NT2/D1 (cell line): ENCODE measurements at regions not wholly inside any gene's neighbourhood (a gene's known extent, or its start where the extent isn't known, plus 50 kb on each side); places are given as distances from the start of the nearest gene placed in this dataset.

Source experiments
- DNase-seq: peaks from one replicate; pipeline ENCODE4 v3.0.0-alpha.2; 2011; ENCODE audit warnings: low read depth, low spot score
- H3K27me3 ChIP-seq: 2 replicates; pipeline ENCODE4 v1.6.0; 2011; ENCODE audit warnings: mild to moderate bottlenecking; ENCODE audit not compliant: insufficient read length, insufficient read depth
- H3K36me3 ChIP-seq: 2 replicates; pipeline ENCODE4 v1.6.1; 2011; ENCODE audit warnings: mild to moderate bottlenecking, low read length, mixed read lengths; ENCODE audit not compliant: insufficient read depth, insufficient read length
- H3K4me1 ChIP-seq: 2 replicates; pipeline ENCODE4 v1.5.1; 2011; ENCODE audit not compliant: insufficient read depth, insufficient read length
- H3K4me3 ChIP-seq: 2 replicates; pipeline ENCODE4 v1.5.1; 2011; ENCODE audit warnings: low read depth; ENCODE audit not compliant: insufficient read length
- H3K9ac ChIP-seq: 2 replicates; pipeline ENCODE4 v1.6.0; 2011; ENCODE audit warnings: low read depth; ENCODE audit not compliant: insufficient read length
- H3K9me3 ChIP-seq: 2 replicates; pipeline ENCODE4 v1.5.1; 2011; ENCODE audit warnings: mild to moderate bottlenecking, low read length; ENCODE audit not compliant: insufficient read depth
- SUZ12 ChIP-seq: IDR thresholded peaks from 2 replicates; pipeline ENCODE4 v1.6.1; 2011; ENCODE audit not compliant: insufficient read length, insufficient read depth; ENCODE audit errors: extremely low read depth
- YY1 ChIP-seq: IDR thresholded peaks from 2 replicates; pipeline ENCODE4 v1.6.1; 2011; ENCODE audit not compliant: insufficient read length, insufficient read depth
- ZNF274 ChIP-seq: IDR thresholded peaks from 2 replicates; pipeline ENCODE4 v1.6.1; 2011; ENCODE audit warnings: mild to moderate bottlenecking, low read depth, low read length

DNA sequence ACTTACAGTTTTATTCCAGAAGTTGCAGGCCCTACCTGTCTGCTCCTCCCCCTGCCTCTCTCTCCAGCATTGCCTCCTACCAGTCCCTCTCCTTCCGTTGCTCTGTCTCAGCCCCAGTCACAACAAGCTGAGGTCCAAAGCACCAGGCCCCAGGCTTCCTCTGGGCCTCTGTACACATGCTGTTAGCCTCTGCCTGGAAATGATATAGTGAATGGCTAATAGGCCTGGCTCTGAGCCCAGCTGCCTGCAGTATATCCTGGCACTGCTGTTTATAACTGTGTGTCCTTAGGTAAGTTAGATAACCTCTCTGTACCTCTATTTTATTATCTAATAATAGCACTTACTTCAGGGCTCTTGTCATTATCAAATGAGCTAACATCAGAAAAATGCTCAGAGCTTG lies 114.9 kb upstream of the PWP1 start:
- TF ChIP-seq YY1: no peak
- TF ChIP-seq SUZ12: no peak
- no peak for TF ChIP-seq ZNF274
- Histone ChIP-seq H3K9me3 (no peaks in the 10 kb centered on the region), H3K27me3 (peaks cover 2% of the 10 kb centered on the region), H3K4me1 (no peaks in the 10 kb centered on the region), H3K9ac (no peak overlapping the region), H3K4me3 (no peak overlapping the region), H3K36me3 (no peaks in the 10 kb centered on the region)
- DNase-seq: no peak

DNA sequence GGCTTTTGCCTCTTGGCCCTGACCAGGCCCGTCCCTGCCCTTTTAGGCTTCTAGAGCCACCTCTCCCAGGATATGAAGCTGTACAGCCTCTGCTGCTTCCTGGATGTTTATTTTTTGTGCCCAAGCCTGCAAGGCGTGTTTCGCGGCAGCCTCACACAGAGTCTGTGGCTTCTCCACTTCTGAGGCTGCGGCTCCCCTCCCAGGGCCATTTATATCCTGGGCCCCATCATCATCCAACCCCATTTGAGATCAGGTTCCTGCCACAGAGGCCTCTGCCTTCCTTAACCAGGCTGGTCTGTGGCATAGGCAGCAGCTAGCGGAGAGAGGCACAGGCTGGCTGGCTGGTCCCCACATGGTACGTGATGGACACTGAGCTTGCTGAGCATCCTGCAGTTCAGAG lies 114.1 kb upstream of the PWP1 start:
- Histone ChIP-seq H3K27me3 (peaks cover 2% of the 10 kb centered on the region), H3K4me3 (no peak overlapping the region), H3K4me1 (no peaks in the 10 kb centered on the region), H3K9me3 (no peaks in the 10 kb centered on the region), H3K36me3 (no peaks in the 10 kb centered on the region), H3K9ac (no peak overlapping the region)
- DNase-seq: no peak
- TF ChIP-seq ZNF274 (no peak), SUZ12 (no peak), YY1 (no peak)

DNA sequence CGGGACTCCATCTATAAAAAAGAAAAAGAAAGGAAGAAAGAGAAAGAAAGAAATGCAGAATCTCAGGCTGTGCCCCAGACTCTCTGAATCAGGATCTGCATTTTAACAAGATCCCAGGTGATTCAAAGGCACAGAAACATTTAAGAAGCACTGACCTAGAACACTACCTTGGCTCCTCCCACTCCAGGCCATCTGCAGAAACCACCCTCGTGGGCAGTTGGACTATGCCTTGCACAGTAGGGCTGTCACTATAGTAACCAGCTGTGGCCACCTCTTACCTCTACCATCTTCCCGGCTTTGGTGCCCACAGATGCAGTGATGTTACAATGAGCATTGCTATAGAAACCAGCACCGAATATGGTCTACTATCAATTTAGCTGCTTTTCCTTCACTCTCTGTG lies 110.9 kb upstream of the PWP1 start:
- H3K4me3 ChIP-seq: no peak overlapping the region
- no peaks in the 10 kb centered on the region for H3K36me3 ChIP-seq
- H3K4me1 ChIP-seq: no peaks in the 10 kb centered on the region
- no peak overlapping the region for H3K9ac ChIP-seq
- TF ChIP-seq ZNF274: no peak
- TF ChIP-seq SUZ12: no peak
- TF ChIP-seq YY1: no peak
- H3K9me3 ChIP-seq: no peaks in the 10 kb centered on the region
- DNase-seq: no peak
- H3K27me3 ChIP-seq: peaks cover 2% of the 10 kb centered on the region

DNA sequence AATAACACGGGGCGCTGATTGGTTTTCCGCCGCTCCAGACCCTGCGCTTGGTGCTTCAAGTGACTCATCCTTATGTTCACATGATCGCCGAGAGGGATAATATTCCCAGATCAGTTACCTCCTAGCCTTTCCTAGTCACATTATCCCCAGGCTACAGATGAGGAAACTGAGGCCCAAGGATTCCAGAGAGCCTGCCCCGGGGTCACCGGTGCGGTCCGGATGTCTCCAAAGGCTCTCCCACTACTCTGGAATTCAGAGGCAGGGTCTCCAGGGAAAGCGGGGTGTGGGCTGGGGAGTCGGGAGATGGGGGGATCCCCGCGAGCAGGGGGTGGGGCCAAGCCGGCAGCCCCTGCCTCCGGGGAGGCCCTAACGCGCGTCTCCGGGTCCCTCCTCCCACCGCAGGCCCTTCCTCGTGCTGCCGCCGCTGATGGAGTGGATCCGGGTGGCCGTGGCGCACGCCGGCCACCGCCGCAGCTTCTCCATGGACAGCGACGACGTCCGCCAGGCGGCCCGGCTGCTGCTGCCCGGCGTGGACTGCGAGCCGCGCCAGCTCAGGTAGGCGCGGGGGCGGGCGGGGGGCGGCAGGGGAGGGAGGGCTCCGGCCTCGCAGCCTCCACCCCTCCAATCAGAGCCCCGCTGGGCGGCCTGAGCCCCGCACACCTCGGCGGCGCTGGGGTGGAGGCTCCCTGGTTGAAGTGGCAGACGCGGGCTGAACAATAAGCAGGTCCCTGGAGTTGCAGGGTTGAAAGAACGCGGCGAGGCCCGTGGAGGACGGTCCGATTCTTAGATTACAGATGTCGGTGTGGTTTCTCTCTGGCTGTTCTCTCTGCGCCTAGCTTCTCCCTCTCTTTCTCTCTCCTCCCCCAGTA lies 104.6 kb upstream of the PWP1 start:
- H3K36me3 ChIP-seq: no peaks in the 10 kb centered on the region
- no peak for DNase-seq
- no peak overlapping the region for H3K4me3 ChIP-seq
- TF ChIP-seq SUZ12 (no peak), YY1 (no peak)
- no peaks in the 10 kb centered on the region for H3K27me3 ChIP-seq
- no peaks in the 10 kb centered on the region for H3K4me1 ChIP-seq
- no peak overlapping the region for H3K9ac ChIP-seq
- H3K9me3 ChIP-seq: no peaks in the 10 kb centered on the region

DNA sequence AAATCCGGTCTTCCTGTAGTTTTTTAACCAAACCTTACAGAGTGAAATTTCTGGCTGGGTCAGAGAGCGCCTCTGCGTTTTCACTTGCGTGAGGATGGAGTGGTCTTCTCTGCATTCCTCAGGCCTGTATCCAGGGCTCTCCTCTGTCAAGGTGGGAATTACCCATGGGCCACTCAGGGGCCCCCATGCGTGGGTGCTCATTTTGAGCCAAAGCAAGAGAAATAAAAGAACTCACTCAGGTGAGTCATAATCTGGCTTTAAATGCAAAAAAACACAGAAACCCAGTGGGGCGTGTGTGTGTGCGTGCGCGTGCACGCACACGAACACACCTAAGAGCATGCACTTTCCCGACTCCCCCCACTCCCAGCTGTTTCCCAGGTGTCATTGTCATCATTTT lies 104.0 kb upstream of the PWP1 start:
- TF ChIP-seq ZNF274 (no peak), YY1 (no peak), SUZ12 (no peak)
- no peak for DNase-seq
- no peaks in the 10 kb centered on the region for H3K9me3 ChIP-seq
- no peak overlapping the region for H3K9ac ChIP-seq
- H3K4me1 ChIP-seq: no peaks in the 10 kb centered on the region
- no peaks in the 10 kb centered on the region for H3K27me3 ChIP-seq
- H3K36me3 ChIP-seq: no peaks in the 10 kb centered on the region
- no peak overlapping the region for H3K4me3 ChIP-seq

DNA sequence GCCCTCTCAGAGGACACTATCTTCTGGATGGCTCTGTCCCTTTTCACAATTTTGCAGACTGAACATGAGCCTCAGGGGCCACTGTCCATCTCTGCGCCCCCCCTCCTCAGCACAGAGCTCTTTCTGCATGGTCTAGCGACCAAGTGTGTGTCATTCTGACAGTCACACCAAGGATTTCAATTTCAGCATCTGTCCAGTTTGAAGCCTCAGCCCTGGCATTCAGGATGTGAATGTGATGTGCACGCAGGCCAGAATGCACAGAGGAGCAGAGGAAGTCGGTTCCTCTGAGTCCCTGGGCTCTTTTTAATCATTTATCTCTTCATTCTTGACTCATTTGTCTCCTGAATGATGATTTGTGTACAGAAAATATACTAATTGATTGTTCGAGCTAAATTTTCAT lies 102.0 kb upstream of the PWP1 start:
- 0 out of 2 replicates have a peak, but pooled peaks cover 8% of the 10 kb centered on the region for H3K9me3 ChIP-seq
- no peaks in the 10 kb centered on the region for H3K4me1 ChIP-seq
- TF ChIP-seq YY1: no peak
- TF ChIP-seq ZNF274: no peak
- TF ChIP-seq SUZ12: no peak
- no peak overlapping the region for H3K4me3 ChIP-seq
- no peak overlapping the region for H3K9ac ChIP-seq
- DNase-seq: no peak
- H3K36me3 ChIP-seq: no peaks in the 10 kb centered on the region
- H3K27me3 ChIP-seq: no peaks in the 10 kb centered on the region

DNA sequence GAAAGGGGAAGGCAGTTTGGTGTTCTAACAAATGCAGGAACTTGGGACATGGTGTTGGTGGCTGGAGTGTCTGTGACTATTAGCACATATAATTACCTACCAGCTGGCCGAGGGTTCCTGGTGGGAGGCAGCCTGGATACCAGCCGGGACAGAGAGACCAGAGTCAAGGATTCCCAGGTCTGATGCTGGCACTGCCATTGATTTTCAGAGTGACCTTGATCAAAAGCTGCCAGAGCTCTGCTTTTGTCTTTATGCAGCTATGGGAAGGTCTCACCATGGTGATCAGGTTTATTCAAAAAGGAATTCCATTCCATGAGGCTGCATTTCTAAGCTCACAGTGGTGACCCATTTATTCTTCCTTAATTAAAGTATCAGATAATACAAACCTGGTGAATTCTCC lies 101.0 kb upstream of the PWP1 start:
- Histone ChIP-seq H3K4me3 (no peak overlapping the region), H3K4me1 (no peaks in the 10 kb centered on the region), H3K27me3 (no peaks in the 10 kb centered on the region), H3K9ac (no peak overlapping the region), H3K9me3 (0 out of 2 replicates have a peak, but pooled peaks cover 8% of the 10 kb centered on the region), H3K36me3 (no peaks in the 10 kb centered on the region)
- TF ChIP-seq YY1 (no peak), SUZ12 (no peak), ZNF274 (no peak)
- DNase-seq: peak; percentile 20
